Naive thymus-derived CD8-positive, alpha-beta T cell (primary cell): ENCODE measurements at regions not wholly inside any gene's neighbourhood (a gene's known extent, or its start where the extent isn't known, plus 50 kb on each side); places are given as distances from the start of the nearest gene placed in this dataset.

ENCODE experiments used
- ATAC-seq, 2 donors: fragments of 150-1000 bp; cut with Tn5 transposase in 1 of 2; sonication (Bioruptor Pico), chemical (Tn5 transposase) in 1 of 2; 1 replicate in 1 of 2; 2 replicates in 1 of 2; pipeline ENCODE4 v1.10.0; 2021; ENCODE audit warnings: mild to moderate bottlenecking in 2 of 2, moderate library complexity in 2 of 2
- POLR2A ChIA-PET: fragments of 350-600 bp; sonication (Branson Sonifier 250); formaldehyde crosslinking; loops from one replicate; lab custom pipeline; 2021; ENCODE audit warnings: antibody characterized with exemption; lab: Charles Lee
- DNase-seq, 10 donors: peaks; one replicate each; pipeline versions ENCODE4 v3.0.0 to v3.0.0-alpha.2; 2020 to 2022
- H3K27ac Mint-ChIP-seq, 10 donors: one replicate each; pipeline ENCODE4 v1.8.0; 2020 to 2022; ENCODE audit warnings: mild to moderate bottlenecking in 10 of 10, mixed read lengths in 10 of 10, moderate library complexity in 4 of 10, inconsistent platforms in 1 of 10
- H3K27me3 Mint-ChIP-seq, 5 donors: one replicate each; pipeline ENCODE4 v1.8.0; 2021 to 2022; ENCODE audit warnings: mixed read lengths in 5 of 5
- H3K36me3 Mint-ChIP-seq, 3 donors: one replicate each; pipeline ENCODE4 v1.8.0; 2020 to 2022; ENCODE audit warnings: mixed read lengths in 3 of 3, mild to moderate bottlenecking in 2 of 3, inconsistent platforms in 1 of 3
- H3K4me1 Mint-ChIP-seq, 4 donors: one replicate each; pipeline ENCODE4 v1.8.0; 2021 to 2022; ENCODE audit warnings: mixed read lengths in 4 of 4
- H3K4me3 Mint-ChIP-seq, 10 donors: one replicate each; pipeline ENCODE4 v1.8.0; 2020 to 2022; ENCODE audit warnings: mild to moderate bottlenecking in 10 of 10, mixed read lengths in 10 of 10, moderate library complexity in 6 of 10, inconsistent platforms in 1 of 10
- H3K9me3 Mint-ChIP-seq, 9 donors: one replicate each; pipeline ENCODE4 v1.8.0; 2020 to 2022; ENCODE audit warnings: mixed read lengths in 9 of 9, mild to moderate bottlenecking in 3 of 9, inconsistent platforms in 1 of 9, moderate library complexity in 1 of 9

- Mint-ChIP-seq H3K4me3 (no peak overlapping the region), H3K4me1 (no peaks in the 10 kb centered on the region), H3K36me3 (no peaks in the 10 kb centered on the region), H3K27ac (no peak overlapping the region), H3K9me3 (peaks cover 0 to 9% (median 0%) of the 10 kb centered on the region in 9 donors), H3K27me3 (no peaks in the 10 kb centered on the region)
- ATAC-seq, result no peak
- no peak for DNase-seq
- POLR2A ChIA-PET, result no interaction called here
Observed at GRCh38 chr12:20967756-20968155, 157.3 kb downstream of the SLCO1B3 start.

GRCh38 chr12:20969766-20970165 is 159.3 kb downstream of the SLCO1B3 start:
- Mint-ChIP-seq H3K4me1 (no peaks in the 10 kb centered on the region), H3K4me3 (no peak overlapping the region), H3K36me3 (no peaks in the 10 kb centered on the region), H3K9me3 (peaks cover 0 to 12% (median 6%) of the 10 kb centered on the region in 9 donors), H3K27me3 (no peaks in the 10 kb centered on the region), H3K27ac (no peak overlapping the region)
- POLR2A ChIA-PET, result no interaction called here
- no peak for DNase-seq
- no peak for ATAC-seq

GRCh38 chr12:20985399-20985798 is 145.6 kb upstream of the SLCO1B1 start:
- peaks cover 6 to 42% (median 21%) of the 10 kb centered on the region in 9 donors for H3K9me3 Mint-ChIP-seq
- no peak overlapping the region for H3K4me3 Mint-ChIP-seq
- DNase-seq, result no peak
- no peaks in the 10 kb centered on the region for H3K36me3 Mint-ChIP-seq
- POLR2A ChIA-PET, result no interaction called here
- H3K4me1 Mint-ChIP-seq, result peaks cover 0 to 4% (median 0%) of the 10 kb centered on the region in 4 donors
- ATAC-seq, result no peak
- peak overlapping the region in 1 of 10 donors; percentile 1 for H3K27ac Mint-ChIP-seq
- H3K27me3 Mint-ChIP-seq, result no peaks in the 10 kb centered on the region

- peaks cover 0 to 5% (median 0%) of the 10 kb centered on the region in 3 donors for H3K36me3 Mint-ChIP-seq
- no peaks in the 10 kb centered on the region for H3K4me1 Mint-ChIP-seq
- POLR2A ChIA-PET, result no interaction called here
- ATAC-seq, result no peak
- H3K4me3 Mint-ChIP-seq, result no peak overlapping the region
- H3K9me3 Mint-ChIP-seq, result peaks cover 2 to 26% (median 14%) of the 10 kb centered on the region in 9 donors
- no peaks in the 10 kb centered on the region for H3K27me3 Mint-ChIP-seq
- no peak for DNase-seq
- no peak overlapping the region for H3K27ac Mint-ChIP-seq
Observed at GRCh38 chr12:21001778-21002177, 129.2 kb upstream of the SLCO1B1 start.

GRCh38 chr12:21025656-21026055 is 105.3 kb upstream of the SLCO1B1 start:
- ATAC-seq, result no peak
- no peak for DNase-seq
- Mint-ChIP-seq H3K4me1 (no peaks in the 10 kb centered on the region), H3K27ac (no peak overlapping the region), H3K36me3 (no peaks in the 10 kb centered on the region), H3K9me3 (peaks cover 0 to 17% (median 8%) of the 10 kb centered on the region in 9 donors), H3K27me3 (no peaks in the 10 kb centered on the region), H3K4me3 (no peak overlapping the region)
- POLR2A ChIA-PET, result no interaction called here

- H3K4me1 Mint-ChIP-seq, result no peaks in the 10 kb centered on the region
- peaks cover 0 to 17% (median 8%) of the 10 kb centered on the region in 9 donors for H3K9me3 Mint-ChIP-seq
- POLR2A ChIA-PET, result no interaction called here
- H3K36me3 Mint-ChIP-seq, result no peaks in the 10 kb centered on the region
- no peak overlapping the region for H3K27ac Mint-ChIP-seq
- DNase-seq (no peak), ATAC-seq (no peak)
- H3K27me3 Mint-ChIP-seq, result no peaks in the 10 kb centered on the region
- no peak overlapping the region for H3K4me3 Mint-ChIP-seq
Observed at GRCh38 chr12:21026302-21026701, 104.7 kb upstream of the SLCO1B1 start.

- no peak overlapping the region for H3K27ac Mint-ChIP-seq
- no peaks in the 10 kb centered on the region for H3K4me1 Mint-ChIP-seq
- no peaks in the 10 kb centered on the region for H3K36me3 Mint-ChIP-seq
- no peaks in the 10 kb centered on the region for H3K27me3 Mint-ChIP-seq
- POLR2A ChIA-PET, result no interaction called here
- DNase-seq (no peak), ATAC-seq (no peak)
- peaks cover 0 to 6% (median 0%) of the 10 kb centered on the region in 9 donors for H3K9me3 Mint-ChIP-seq
- H3K4me3 Mint-ChIP-seq, result no peak overlapping the region
Observed at GRCh38 chr12:21054334-21054733, 76.7 kb upstream of the SLCO1B1 start.

GRCh38 chr12:21065845-21066244 is 65.1 kb upstream of the SLCO1B1 start:
- Mint-ChIP-seq H3K4me1 (no peaks in the 10 kb centered on the region), H3K27me3 (no peaks in the 10 kb centered on the region), H3K4me3 (no peak overlapping the region), H3K27ac (no peak overlapping the region), H3K36me3 (peaks cover 0 to 7% (median 0%) of the 10 kb centered on the region in 3 donors), H3K9me3 (peaks cover 0 to 41% (median 6%) of the 10 kb centered on the region in 9 donors)
- DNase-seq (no peak), ATAC-seq (no peak)
- POLR2A ChIA-PET, result no interaction called here

- ATAC-seq (no peak), DNase-seq (no peak)
- Mint-ChIP-seq H3K9me3 (peaks cover 0 to 31% (median 4%) of the 10 kb centered on the region in 9 donors), H3K27ac (no peak overlapping the region), H3K4me3 (no peak overlapping the region), H3K36me3 (no peaks in the 10 kb centered on the region), H3K4me1 (no peaks in the 10 kb centered on the region), H3K27me3 (no peaks in the 10 kb centered on the region)
- POLR2A ChIA-PET, result no interaction called here
Observed at GRCh38 chr12:21073129-21073528, 57.9 kb upstream of the SLCO1B1 start.

GRCh38 chr12:21073822-21074460 is 57.1 kb upstream of the SLCO1B1 start:
- no peaks in the 10 kb centered on the region for H3K27me3 Mint-ChIP-seq
- POLR2A ChIA-PET, result no interaction called here
- no peak for DNase-seq

More at GRCh38 chr12:21073822-21074460, 57.1 kb upstream of the SLCO1B1 start:
- H3K27ac Mint-ChIP-seq, result no peak overlapping the region
- H3K4me3 Mint-ChIP-seq, result no peak overlapping the region
- no peaks in the 10 kb centered on the region for H3K36me3 Mint-ChIP-seq
- ATAC-seq, result no peak
- H3K4me1 Mint-ChIP-seq, result no peaks in the 10 kb centered on the region
- peaks cover 0 to 33% (median 4%) of the 10 kb centered on the region in 9 donors for H3K9me3 Mint-ChIP-seq
